Gastrocnemius medialis (tissue), 4 donors: ENCODE measurements at regions not wholly inside any gene's neighbourhood (a gene's known extent, or its start where the extent isn't known, plus 50 kb on each side); places are given as distances from the start of the nearest gene placed in this dataset.

Experiments used
- POLR2A ChIP-seq, 2 donors: fragments of 450-650 bp; IDR thresholded peaks; one replicate each; pipeline ENCODE4 v1.6.1; 2017; ENCODE audit warnings: antibody characterized with exemption in 2 of 2, mild to moderate bottlenecking in 2 of 2, moderate library complexity in 2 of 2
- TF ChIP-seq, protein P1 (sequence below), 5 experiments: fragments of 450-650 bp in 3 of 5; fragments of 200-600 bp in 2 of 5; sonication (generic) in 2 of 5; IDR thresholded peaks in 4 of 5; conservative IDR thresholded peaks in 1 of 5; 1 replicate in 4 of 5; 2 replicates in 1 of 5; pipeline ENCODE4 v1.5.1; 2016 to 2019; ENCODE audit warnings: antibody characterized with exemption in 5 of 5, mild to moderate bottlenecking in 3 of 5, moderate library complexity in 3 of 5

GRCh38 chr6:156407334-156407733 is 369.8 kb upstream of the ARID1B start:
- TF ChIP-seq, protein P1, sequence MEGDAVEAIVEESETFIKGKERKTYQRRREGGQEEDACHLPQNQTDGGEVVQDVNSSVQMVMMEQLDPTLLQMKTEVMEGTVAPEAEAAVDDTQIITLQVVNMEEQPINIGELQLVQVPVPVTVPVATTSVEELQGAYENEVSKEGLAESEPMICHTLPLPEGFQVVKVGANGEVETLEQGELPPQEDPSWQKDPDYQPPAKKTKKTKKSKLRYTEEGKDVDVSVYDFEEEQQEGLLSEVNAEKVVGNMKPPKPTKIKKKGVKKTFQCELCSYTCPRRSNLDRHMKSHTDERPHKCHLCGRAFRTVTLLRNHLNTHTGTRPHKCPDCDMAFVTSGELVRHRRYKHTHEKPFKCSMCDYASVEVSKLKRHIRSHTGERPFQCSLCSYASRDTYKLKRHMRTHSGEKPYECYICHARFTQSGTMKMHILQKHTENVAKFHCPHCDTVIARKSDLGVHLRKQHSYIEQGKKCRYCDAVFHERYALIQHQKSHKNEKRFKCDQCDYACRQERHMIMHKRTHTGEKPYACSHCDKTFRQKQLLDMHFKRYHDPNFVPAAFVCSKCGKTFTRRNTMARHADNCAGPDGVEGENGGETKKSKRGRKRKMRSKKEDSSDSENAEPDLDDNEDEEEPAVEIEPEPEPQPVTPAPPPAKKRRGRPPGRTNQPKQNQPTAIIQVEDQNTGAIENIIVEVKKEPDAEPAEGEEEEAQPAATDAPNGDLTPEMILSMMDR (IDR thresholded peaks at IDR 0.05 in 4 of 5, conservative IDR thresholded peaks at IDR 0.05 in 1 of 5), result no peak
- no peak for TF ChIP-seq POLR2A (IDR thresholded peaks at IDR 0.05)
